ENCODE measurements at regions not wholly inside any gene's neighbourhood (a gene's known extent, or its start where the extent isn't known, plus 50 kb on each side); places are given as distances from the start of the nearest gene placed in this dataset.
A peak's percentile ranks its signal among the peaks of the same experiment; 100 is the strongest.

DNA sequence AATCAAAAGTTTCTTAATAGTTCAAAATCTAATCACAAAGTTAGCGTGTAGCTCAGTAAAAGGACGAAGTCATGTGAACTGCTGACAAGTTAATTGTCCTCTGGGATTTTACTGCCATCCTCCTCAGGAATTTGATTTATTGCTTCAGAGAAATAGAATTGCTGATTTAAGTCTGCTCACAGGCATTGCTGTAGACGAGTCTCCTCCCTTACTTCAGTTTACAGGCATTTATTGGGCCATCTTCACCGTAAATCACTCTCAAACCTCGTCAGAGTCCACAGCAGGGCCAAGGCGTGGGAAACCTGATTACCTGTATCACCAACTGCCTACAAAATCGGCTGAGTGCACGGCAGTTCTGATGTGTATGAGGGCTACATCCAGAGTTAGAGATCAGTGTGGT lies 119.1 kb upstream of the PDE10A start (continued):
- TF ChIP-seq BCL11B (tag by site-specific recombination; IDR thresholded peaks at IDR 0.05; ENCODE audit: low read depth) (no peak), ZNF600 (tag by site-specific recombination; IDR thresholded peaks at IDR 0.05) (no peak), ZNF747 (tag by site-specific recombination; IDR thresholded peaks at IDR 0.05) (no peak), ZNF433 (tag by site-specific recombination; IDR thresholded peaks at IDR 0.05; ENCODE audit: low read depth) (no peak), ZNF558 (tag by site-specific recombination; IDR thresholded peaks at IDR 0.05) (no peak), RBAK (tag by site-specific recombination; IDR thresholded peaks at IDR 0.05) (no peak), SP2 (tag by site-specific recombination; IDR thresholded peaks at IDR 0.05) (0 out of 2 replicates have a peak, but pooled peaks have one; percentile 30), ZNF211 (tag by site-specific recombination; IDR thresholded peaks at IDR 0.05; ENCODE audit: low read depth) (no peak), KLF9 (tag by site-specific recombination; IDR thresholded peaks at IDR 0.05; ENCODE audit: low read depth) (no peak), SP7 (tag by site-specific recombination; IDR thresholded peaks at IDR 0.05) (peak; percentile 34; the same call in 1 of the 2 replicates), ZNF629 (tag by site-specific recombination; IDR thresholded peaks at IDR 0.05) (no peak), ZNF24 (tag by site-specific recombination; IDR thresholded peaks at IDR 0.05) (no peak)
- TF ChIP-seq, protein P1, sequence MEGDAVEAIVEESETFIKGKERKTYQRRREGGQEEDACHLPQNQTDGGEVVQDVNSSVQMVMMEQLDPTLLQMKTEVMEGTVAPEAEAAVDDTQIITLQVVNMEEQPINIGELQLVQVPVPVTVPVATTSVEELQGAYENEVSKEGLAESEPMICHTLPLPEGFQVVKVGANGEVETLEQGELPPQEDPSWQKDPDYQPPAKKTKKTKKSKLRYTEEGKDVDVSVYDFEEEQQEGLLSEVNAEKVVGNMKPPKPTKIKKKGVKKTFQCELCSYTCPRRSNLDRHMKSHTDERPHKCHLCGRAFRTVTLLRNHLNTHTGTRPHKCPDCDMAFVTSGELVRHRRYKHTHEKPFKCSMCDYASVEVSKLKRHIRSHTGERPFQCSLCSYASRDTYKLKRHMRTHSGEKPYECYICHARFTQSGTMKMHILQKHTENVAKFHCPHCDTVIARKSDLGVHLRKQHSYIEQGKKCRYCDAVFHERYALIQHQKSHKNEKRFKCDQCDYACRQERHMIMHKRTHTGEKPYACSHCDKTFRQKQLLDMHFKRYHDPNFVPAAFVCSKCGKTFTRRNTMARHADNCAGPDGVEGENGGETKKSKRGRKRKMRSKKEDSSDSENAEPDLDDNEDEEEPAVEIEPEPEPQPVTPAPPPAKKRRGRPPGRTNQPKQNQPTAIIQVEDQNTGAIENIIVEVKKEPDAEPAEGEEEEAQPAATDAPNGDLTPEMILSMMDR (tag by site-specific recombination; IDR thresholded peaks at IDR 0.05): no peak

DNA sequence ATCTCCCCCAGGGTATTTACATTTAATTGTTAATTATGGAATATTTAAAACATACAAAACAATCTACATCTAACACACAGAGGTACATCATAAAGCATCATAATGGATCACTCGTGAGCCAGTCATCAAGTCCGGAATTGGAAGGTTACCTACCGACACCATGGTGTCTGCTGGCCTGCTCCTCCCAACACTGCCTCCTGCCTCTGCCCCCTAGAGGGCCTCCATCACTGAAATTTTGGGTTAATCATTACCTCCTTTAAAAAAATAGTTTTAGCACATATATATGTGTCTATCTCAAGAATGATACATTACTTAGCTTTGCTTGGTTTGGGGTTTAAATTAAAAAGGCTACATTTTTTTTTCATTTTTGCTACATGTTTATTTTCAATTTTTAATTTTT lies 114.6 kb upstream of the PDE10A start:
- Histone ChIP-seq H3K4me1 (ENCODE audit: control insufficient read depth, insufficient read depth, low read length) (no peaks in the 10 kb centered on the region), H3K36me3 (ENCODE audit: control insufficient read depth in 2 of 2, insufficient read depth in 1 of 2, low read length in 2 of 2) (no peaks in the 10 kb centered on the region), H3K4me3 (ENCODE audit: low read depth, low read length) (no peak overlapping the region), H3K9me3 (ENCODE audit: control insufficient read depth, insufficient read depth, low read depth, low read length) (no peaks in the 10 kb centered on the region), H3K27ac (ENCODE audit: extremely low read depth, low read depth, low read length) (no peak overlapping the region)
- TF ChIP-seq ZNF501 (tag by site-specific recombination; IDR thresholded peaks at IDR 0.05): no peak
- no peak for TF ChIP-seq ZNF335 (tag by site-specific recombination; conservative IDR thresholded peaks at IDR 0.05)
- no peak for TF ChIP-seq ZNF548 (tag by site-specific recombination; IDR thresholded peaks at IDR 0.05)
- no peak for TF ChIP-seq ZNF416 (tag by site-specific recombination; IDR thresholded peaks at IDR 0.05)
- TF ChIP-seq SALL2 (tag by site-specific recombination; IDR thresholded peaks at IDR 0.05; ENCODE audit: borderline replicate concordance): no peak
- no peak for TF ChIP-seq KLF9 (tag by site-specific recombination; IDR thresholded peaks at IDR 0.05; ENCODE audit: low read depth)
- no peak for TF ChIP-seq ZNF670 (tag by site-specific recombination; IDR thresholded peaks at IDR 0.05; ENCODE audit: low read depth)
- TF ChIP-seq ZNF629 (tag by site-specific recombination; IDR thresholded peaks at IDR 0.05): no peak
- no peak for TF ChIP-seq ZIC2 (tag by site-specific recombination; IDR thresholded peaks at IDR 0.05)
- no peak for TF ChIP-seq ZNF23 (tag by site-specific recombination; IDR thresholded peaks at IDR 0.05; ENCODE audit: borderline replicate concordance)
- TF ChIP-seq, protein P2, sequence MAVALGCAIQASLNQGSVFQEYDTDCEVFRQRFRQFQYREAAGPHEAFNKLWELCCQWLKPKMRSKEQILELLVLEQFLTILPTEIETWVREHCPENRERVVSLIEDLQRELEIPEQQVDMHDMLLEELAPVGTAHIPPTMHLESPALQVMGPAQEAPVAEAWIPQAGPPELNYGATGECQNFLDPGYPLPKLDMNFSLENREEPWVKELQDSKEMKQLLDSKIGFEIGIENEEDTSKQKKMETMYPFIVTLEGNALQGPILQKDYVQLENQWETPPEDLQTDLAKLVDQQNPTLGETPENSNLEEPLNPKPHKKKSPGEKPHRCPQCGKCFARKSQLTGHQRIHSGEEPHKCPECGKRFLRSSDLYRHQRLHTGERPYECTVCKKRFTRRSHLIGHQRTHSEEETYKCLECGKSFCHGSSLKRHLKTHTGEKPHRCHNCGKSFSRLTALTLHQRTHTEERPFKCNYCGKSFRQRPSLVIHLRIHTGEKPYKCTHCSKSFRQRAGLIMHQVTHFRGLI (tag by site-specific recombination; IDR thresholded peaks at IDR 0.05): no peak
- TF ChIP-seq ZNF394 (tag by site-specific recombination; IDR thresholded peaks at IDR 0.05; ENCODE audit: borderline replicate concordance): no peak
- ChIA-PET POLR2A (no interaction called here), CTCF (interaction anchor here (0.7 kb wide), 1 partner anchor 359 kb away, joined by 3 read pairs; no protein-coding TSS in a partner anchor)

DNA sequence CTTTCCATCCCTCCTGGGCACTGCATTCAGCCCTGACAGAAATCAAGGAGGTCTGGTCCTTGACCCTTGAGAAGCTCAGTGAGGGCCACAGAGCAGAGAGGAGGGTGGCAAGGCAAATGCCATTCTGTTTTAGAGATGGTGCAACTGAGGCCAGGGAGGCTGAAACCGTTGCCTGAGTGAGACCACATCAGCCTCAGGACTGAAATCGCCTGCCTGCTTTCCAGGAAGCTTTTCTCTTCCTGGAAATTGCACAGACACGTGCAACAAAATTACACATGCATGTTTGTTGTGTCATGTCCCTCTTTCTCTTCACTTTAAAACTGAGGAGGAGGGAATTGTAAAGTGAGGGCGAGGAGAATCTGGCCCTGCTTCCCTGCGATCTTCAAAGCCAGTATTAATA lies 113.7 kb upstream of the PDE10A start:
- ChIA-PET CTCF (interaction anchor here (1.1 to 1.6 kb wide), 2 partner anchors 13 to 73 kb away, joined by 3 read pairs; no protein-coding TSS in a partner anchor), POLR2A (no interaction called here)
- Histone ChIP-seq H3K9me3 (ENCODE audit: control insufficient read depth, insufficient read depth, low read depth, low read length) (no peaks in the 10 kb centered on the region), H3K27ac (ENCODE audit: extremely low read depth, low read depth, low read length) (no peak overlapping the region), H3K4me1 (ENCODE audit: control insufficient read depth, insufficient read depth, low read length) (no peaks in the 10 kb centered on the region), H3K4me3 (ENCODE audit: low read depth, low read length) (no peak overlapping the region), H3K36me3 (ENCODE audit: control insufficient read depth in 2 of 2, insufficient read depth in 1 of 2, low read length in 2 of 2) (no peaks in the 10 kb centered on the region)
- TF ChIP-seq, protein P3, sequence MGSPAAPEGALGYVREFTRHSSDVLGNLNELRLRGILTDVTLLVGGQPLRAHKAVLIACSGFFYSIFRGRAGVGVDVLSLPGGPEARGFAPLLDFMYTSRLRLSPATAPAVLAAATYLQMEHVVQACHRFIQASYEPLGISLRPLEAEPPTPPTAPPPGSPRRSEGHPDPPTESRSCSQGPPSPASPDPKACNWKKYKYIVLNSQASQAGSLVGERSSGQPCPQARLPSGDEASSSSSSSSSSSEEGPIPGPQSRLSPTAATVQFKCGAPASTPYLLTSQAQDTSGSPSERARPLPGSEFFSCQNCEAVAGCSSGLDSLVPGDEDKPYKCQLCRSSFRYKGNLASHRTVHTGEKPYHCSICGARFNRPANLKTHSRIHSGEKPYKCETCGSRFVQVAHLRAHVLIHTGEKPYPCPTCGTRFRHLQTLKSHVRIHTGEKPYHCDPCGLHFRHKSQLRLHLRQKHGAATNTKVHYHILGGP (tag by site-specific recombination; IDR thresholded peaks at IDR 0.05): peak; percentile 83
- TF ChIP-seq YY1 (tag by site-specific recombination; IDR thresholded peaks at IDR 0.05): no peak

Measured in HEK293 (cell line).